CD14-positive monocyte (primary cell): ENCODE measurements at regions not wholly inside any gene's neighbourhood (a gene's known extent, or its start where the extent isn't known, plus 50 kb on each side); places are given as distances from the start of the nearest gene placed in this dataset.

ENCODE experiments used
- DNase-seq, 3 donors: peaks; one replicate each; pipeline ENCODE4 v3.0.0-alpha.2; 2011 to 2022
- H2AFZ ChIP-seq: 2 replicates; pipeline ENCODE4 v1.6.0; 2012; ENCODE audit warnings: mild to moderate bottlenecking, low read depth, low read length, inconsistent platforms; ENCODE audit not compliant: insufficient read depth, poor library complexity, severe bottlenecking
- H3K27ac ChIP-seq, 2 donors: 1 replicate in 1 of 2; 2 replicates in 1 of 2; pipeline ENCODE4 v1.5.1; 2012 to 2013; ENCODE audit warnings: low read length in 2 of 2, control low read depth in 1 of 2, inconsistent platforms in 1 of 2, low read depth in 1 of 2, mild to moderate bottlenecking in 1 of 2
- H3K27me3 ChIP-seq, 2 donors: one replicate each; pipeline versions ENCODE4 v1.6.0 to v1.6.1; 2011 to 2013; ENCODE audit warnings: low read length in 2 of 2; ENCODE audit not compliant: control insufficient read depth in 2 of 2, insufficient read depth in 2 of 2
- H3K36me3 ChIP-seq, 2 donors: replicated peaks in 1 of 2; 1 replicate in 1 of 2; 2 replicates in 1 of 2; pipeline versions ENCODE4 v1.5.1 to v1.6.1; 2012 to 2013; ENCODE audit warnings: low read length in 2 of 2, control low read depth in 1 of 2, inconsistent platforms in 1 of 2, mild to moderate bottlenecking in 1 of 2; ENCODE audit not compliant: insufficient read depth in 2 of 2, control insufficient read depth in 1 of 2
- H3K4me1 ChIP-seq, 2 donors: 1 replicate in 1 of 2; 2 replicates in 1 of 2; pipeline versions ENCODE4 v1.5.1 to v1.6.1; 2012 to 2013; ENCODE audit warnings: low read length in 2 of 2, control low read depth in 1 of 2, inconsistent platforms in 1 of 2, mild to moderate bottlenecking in 1 of 2, moderate library complexity in 1 of 2; ENCODE audit not compliant: insufficient read depth in 2 of 2, control insufficient read depth in 1 of 2
- H3K4me2 ChIP-seq: replicated peaks from 2 replicates; pipeline ENCODE3; 2012; ENCODE audit warnings: low read length, moderate library complexity, mild to moderate bottlenecking; ENCODE audit not compliant: poor library complexity, severe bottlenecking; ENCODE audit errors: extremely low read depth
- H3K4me3 ChIP-seq, 3 experiments: fragments of 200-600 bp in 1 of 3; sonication (generic) in 1 of 3; replicated peaks in 1 of 3; 1 replicate in 2 of 3; 2 replicates in 1 of 3; pipeline ENCODE4 v1.5.1; 2011 to 2013; ENCODE audit warnings: low read length in 3 of 3, mild to moderate bottlenecking in 3 of 3, control low read depth in 2 of 3, low read depth in 2 of 3, inconsistent platforms in 1 of 3, moderate library complexity in 1 of 3
- H3K79me2 ChIP-seq: 2 replicates; pipeline ENCODE4 v1.6.0; 2012; ENCODE audit warnings: mild to moderate bottlenecking, control low read depth, inconsistent platforms, low read length, moderate library complexity; ENCODE audit not compliant: insufficient read depth
- H3K9ac ChIP-seq: 2 replicates; pipeline ENCODE4 v1.6.0; 2017; ENCODE audit warnings: low read length, mild to moderate bottlenecking; ENCODE audit not compliant: insufficient read depth, poor library complexity, severe bottlenecking
- H3K9me3 ChIP-seq, 2 donors: replicated peaks in 1 of 2; 1 replicate in 1 of 2; 2 replicates in 1 of 2; pipeline versions ENCODE4 v1.5.1 to v1.6.1; 2012 to 2013; ENCODE audit warnings: low read length in 2 of 2, control low read depth in 1 of 2; ENCODE audit not compliant: control insufficient read depth in 1 of 2, insufficient read depth in 1 of 2
- H4K20me1 ChIP-seq: 2 replicates; pipeline ENCODE4 v1.6.0; 2012; ENCODE audit warnings: mild to moderate bottlenecking, low read length, control low read depth, moderate library complexity; ENCODE audit not compliant: insufficient read depth
- H3K27ac Mint-ChIP-seq, 7 donors: one replicate each; pipeline ENCODE4 v1.8.0; 2020; ENCODE audit warnings: mild to moderate bottlenecking in 7 of 7, mixed read lengths in 7 of 7, moderate library complexity in 6 of 7, inconsistent platforms in 2 of 7
- H3K27me3 Mint-ChIP-seq, 3 donors: one replicate each; pipeline ENCODE4 v1.8.0; 2021 to 2022; ENCODE audit warnings: low read depth in 3 of 3, mild to moderate bottlenecking in 3 of 3, mixed read lengths in 3 of 3, moderate library complexity in 3 of 3, inconsistent platforms in 1 of 3
- H3K36me3 Mint-ChIP-seq, 2 donors: one replicate each; pipeline ENCODE4 v1.8.0; 2020; ENCODE audit warnings: mixed read lengths in 2 of 2, inconsistent platforms in 1 of 2, mild to moderate bottlenecking in 1 of 2
- H3K4me1 Mint-ChIP-seq: one replicate; pipeline ENCODE4 v1.8.0; 2020; ENCODE audit warnings: mild to moderate bottlenecking, mixed read lengths
- H3K4me3 Mint-ChIP-seq, 2 donors: one replicate each; pipeline ENCODE4 v1.8.0; 2020; ENCODE audit warnings: mild to moderate bottlenecking in 2 of 2, mixed read lengths in 2 of 2, moderate library complexity in 1 of 2
- H3K9me3 Mint-ChIP-seq, 7 donors: one replicate each; pipeline ENCODE4 v1.8.0; 2020 to 2022; ENCODE audit warnings: mixed read lengths in 7 of 7, mild to moderate bottlenecking in 6 of 7, moderate library complexity in 6 of 7, inconsistent platforms in 2 of 7
- CTCF ChIP-seq: fragments of 200-600 bp; IDR thresholded peaks from one replicate; pipeline ENCODE4 v1.8.0; 2022; ENCODE audit warnings: antibody characterized with exemption, mild to moderate bottlenecking
- WGBS: methylation state at CpG from one replicate; pipeline ENCODE4 v1.1.5; 2013; ENCODE audit warnings: missing lambda C conversion rate; ENCODE audit not compliant: insufficient coverage; 5-methylcytosine and 5-hydroxymethylcytosine counted together
- intact Hi-C, 2 donors: fragments of 100-400 bp; cut with micrococcal nuclease; formaldehyde crosslinking; loops; one replicate each; pipeline versions ENCODE4 v1.15.0 to v1.15.1; 2023

GRCh38 chr11:109993786-109994185 is 99.4 kb upstream of the ZC3H12C start:
- Histone ChIP-seq H3K36me3 (no peaks in the 10 kb centered on the region), H3K27me3 (no peaks in the 10 kb centered on the region)
- 100% methylated on average over 1 of the region's 1 CpG for WGBS

GRCh38 chr11:109994907-109995306 is 98.3 kb upstream of the ZC3H12C start:
- no peak overlapping the region for H3K4me3 Mint-ChIP-seq
- DNase-seq, result no peak
- no peak overlapping the region for H3K9ac ChIP-seq
- H3K9me3 Mint-ChIP-seq, result no peaks in the 10 kb centered on the region
- H2AFZ ChIP-seq, result no peak overlapping the region
- H4K20me1 ChIP-seq, result no peaks in the 10 kb centered on the region
- H3K27me3 ChIP-seq, result no peaks in the 10 kb centered on the region
- H3K4me1 Mint-ChIP-seq, result peaks cover 4% of the 10 kb centered on the region
- H3K9me3 ChIP-seq, result no peaks in the 10 kb centered on the region
- no peaks in the 10 kb centered on the region for H3K27me3 Mint-ChIP-seq
- 100% methylated on average over 3 of the region's 6 CpGs for WGBS
- no peak for TF ChIP-seq CTCF
- no peak overlapping the region for H3K4me2 ChIP-seq
- no peak overlapping the region for H3K4me3 ChIP-seq
- no peak overlapping the region for H3K27ac ChIP-seq
- H3K79me2 ChIP-seq, result no peaks in the 10 kb centered on the region
- intact Hi-C loops, result no loop called here
- peaks cover 2 to 6% of the 10 kb centered on the region in 2 donors for H3K4me1 ChIP-seq
- H3K27ac Mint-ChIP-seq, result no peak overlapping the region
- H3K36me3 Mint-ChIP-seq, result no peaks in the 10 kb centered on the region
- H3K36me3 ChIP-seq, result no peaks in the 10 kb centered on the region

More at GRCh38 chr11:109993786-109994185, 99.4 kb upstream of the ZC3H12C start:
- no peak overlapping the region for H3K9ac ChIP-seq
- Mint-ChIP-seq H3K27me3 (no peaks in the 10 kb centered on the region), H3K4me3 (no peak overlapping the region), H3K4me1 (peaks cover 2% of the 10 kb centered on the region), H3K27ac (no peak overlapping the region), H3K36me3 (no peaks in the 10 kb centered on the region), H3K9me3 (no peaks in the 10 kb centered on the region)
- no peak overlapping the region for H2AFZ ChIP-seq
- no peak overlapping the region for H3K4me2 ChIP-seq
- no peak overlapping the region for H3K27ac ChIP-seq
- no peaks in the 10 kb centered on the region for H4K20me1 ChIP-seq
- peaks cover 0 to 2% of the 10 kb centered on the region in 2 donors for H3K4me1 ChIP-seq
- no peak for DNase-seq
- H3K9me3 ChIP-seq, result no peaks in the 10 kb centered on the region
- TF ChIP-seq CTCF, result no peak
- no peaks in the 10 kb centered on the region for H3K79me2 ChIP-seq
- no peak overlapping the region for H3K4me3 ChIP-seq
- intact Hi-C loops, result no loop called here
